Colon (tissue), 2 donors: ENCODE measurements at regions not wholly inside any gene's neighbourhood (a gene's known extent, or its start where the extent isn't known, plus 50 kb on each side); places are given as distances from the start of the nearest gene placed in this dataset.
"Not testable (repeated sequence)": the region's sequence is repeated elsewhere in the genome, so short reads cannot be mapped to it uniquely, and the experiment has no call there.

Experiments
- FAIRE-seq: peaks from 2 replicates; lab custom pipeline; 2012; peaks lifted over from hg19 to GRCh38; lab: Jason Lieb, UNC
- donor health status: control.
- donor health status: control.

- no peak for FAIRE-seq
Measured at GRCh38 chr10:2919016-2919415, 148.3 kb upstream of the PFKP start.

- no peak for FAIRE-seq
Measured at GRCh38 chr10:2918489-2918888, 148.9 kb upstream of the PFKP start.

GRCh38 chr10:2917926-2918325 is 149.4 kb upstream of the PFKP start:
- no peak for FAIRE-seq

GRCh38 chr10:2915412-2915811 is 151.9 kb upstream of the PFKP start:
- FAIRE-seq, result no peak

- FAIRE-seq, result no peak
Measured at GRCh38 chr10:2914741-2915140, 152.6 kb upstream of the PFKP start.

- no peak for FAIRE-seq
Measured at GRCh38 chr10:2913474-2913873, 153.9 kb upstream of the PFKP start.

- no peak for FAIRE-seq
Measured at GRCh38 chr10:2910656-2911055, 156.7 kb upstream of the PFKP start.

GRCh38 chr10:2909921-2910320 is 157.4 kb upstream of the PFKP start:
- FAIRE-seq, result no peak

- no peak for FAIRE-seq
Measured at GRCh38 chr10:2908851-2909630, 158.3 kb upstream of the PFKP start.

- no peak for FAIRE-seq
Measured at GRCh38 chr10:2906974-2907373, 160.4 kb upstream of the PFKP start.

- FAIRE-seq, result no peak
Measured at GRCh38 chr10:2905851-2906250, 161.5 kb upstream of the PFKP start.

- no peak for FAIRE-seq
Measured at GRCh38 chr10:2900530-2900929, 166.8 kb upstream of the PFKP start.

GRCh38 chr10:2899246-2899951 is 167.9 kb upstream of the PFKP start:
- FAIRE-seq, result no peak

- FAIRE-seq, result no peak
Measured at GRCh38 chr10:2898509-2898860, 168.9 kb upstream of the PFKP start.

- FAIRE-seq, result no peak
Measured at GRCh38 chr10:2897619-2898508, 169.5 kb upstream of the PFKP start.

GRCh38 chr10:2896334-2896733 is 171.0 kb upstream of the PFKP start:
- FAIRE-seq, result not testable (repeated sequence)

GRCh38 chr10:2895594-2896196 is 171.7 kb upstream of the PFKP start:
- no peak for FAIRE-seq

GRCh38 chr10:2893991-2894390 is 173.4 kb upstream of the PFKP start:
- FAIRE-seq, result no peak

- no peak for FAIRE-seq
Measured at GRCh38 chr10:2893158-2893845, 174.0 kb upstream of the PFKP start.

GRCh38 chr10:2891770-2892124 is 175.6 kb upstream of the PFKP start:
- FAIRE-seq, result no peak

- no peak for FAIRE-seq
Measured at GRCh38 chr10:2891073-2891769, 176.1 kb upstream of the PFKP start.
